ENCODE measurements at regions not wholly inside any gene's neighbourhood (a gene's known extent, or its start where the extent isn't known, plus 50 kb on each side); places are given as distances from the start of the nearest gene placed in this dataset.

- H3K4me3 ChIP-seq (ENCODE audit: low read depth, low read length): no peak overlapping the region
- no peak for TF ChIP-seq CTCF (IDR thresholded peaks at IDR 0.05; ENCODE audit: control insufficient read depth, extremely low read depth, insufficient read depth)
- DNase-seq (ENCODE audit: low read depth): no peak
Observed at GRCh38 chr4:181166742-181167399, 1076.3 kb upstream of the TENM3 start.

GRCh38 chr4:181168011-181168805 lies 1075.0 kb upstream of the TENM3 start:
- no peak overlapping the region for H3K4me3 ChIP-seq (ENCODE audit: low read depth, low read length)
- no peak for TF ChIP-seq CTCF (IDR thresholded peaks at IDR 0.05; ENCODE audit: control insufficient read depth, extremely low read depth, insufficient read depth)
- no peak for DNase-seq (ENCODE audit: low read depth)

- DNase-seq (ENCODE audit: low read depth): no peak
- H3K4me3 ChIP-seq (ENCODE audit: low read depth, low read length): no peak overlapping the region
- TF ChIP-seq CTCF (IDR thresholded peaks at IDR 0.05; ENCODE audit: control insufficient read depth, extremely low read depth, insufficient read depth): no peak
Observed at GRCh38 chr4:181173046-181173445, 1070.2 kb upstream of the TENM3 start.

GRCh38 chr4:181176306-181176705 lies 1066.9 kb upstream of the TENM3 start:
- no peak overlapping the region for H3K4me3 ChIP-seq (ENCODE audit: low read depth, low read length)
- TF ChIP-seq CTCF (IDR thresholded peaks at IDR 0.05; ENCODE audit: control insufficient read depth, extremely low read depth, insufficient read depth): no peak
- no peak for DNase-seq (ENCODE audit: low read depth)

- no peak for DNase-seq (ENCODE audit: low read depth)
- no peak for TF ChIP-seq CTCF (IDR thresholded peaks at IDR 0.05; ENCODE audit: control insufficient read depth, extremely low read depth, insufficient read depth)
- no peak overlapping the region for H3K4me3 ChIP-seq (ENCODE audit: low read depth, low read length)
Observed at GRCh38 chr4:181181331-181181730, 1061.9 kb upstream of the TENM3 start.

GRCh38 chr4:181189751-181190150 lies 1053.5 kb upstream of the TENM3 start:
- no peak for DNase-seq (ENCODE audit: low read depth)
- H3K4me3 ChIP-seq (ENCODE audit: low read depth, low read length): no peak overlapping the region
- TF ChIP-seq CTCF (IDR thresholded peaks at IDR 0.05; ENCODE audit: control insufficient read depth, extremely low read depth, insufficient read depth): no peak

All from LNCaP clone FGC (cell line).